ENCODE measurements at regions not wholly inside any gene's neighbourhood (a gene's known extent, or its start where the extent isn't known, plus 50 kb on each side); places are given as distances from the start of the nearest gene placed in this dataset.
A peak's percentile ranks its signal among the peaks of the same experiment; 100 is the strongest.
"Not testable (repeated sequence)": the region's sequence is repeated elsewhere in the genome, so short reads cannot be mapped to it uniquely, and the experiment has no call there.

DNA sequence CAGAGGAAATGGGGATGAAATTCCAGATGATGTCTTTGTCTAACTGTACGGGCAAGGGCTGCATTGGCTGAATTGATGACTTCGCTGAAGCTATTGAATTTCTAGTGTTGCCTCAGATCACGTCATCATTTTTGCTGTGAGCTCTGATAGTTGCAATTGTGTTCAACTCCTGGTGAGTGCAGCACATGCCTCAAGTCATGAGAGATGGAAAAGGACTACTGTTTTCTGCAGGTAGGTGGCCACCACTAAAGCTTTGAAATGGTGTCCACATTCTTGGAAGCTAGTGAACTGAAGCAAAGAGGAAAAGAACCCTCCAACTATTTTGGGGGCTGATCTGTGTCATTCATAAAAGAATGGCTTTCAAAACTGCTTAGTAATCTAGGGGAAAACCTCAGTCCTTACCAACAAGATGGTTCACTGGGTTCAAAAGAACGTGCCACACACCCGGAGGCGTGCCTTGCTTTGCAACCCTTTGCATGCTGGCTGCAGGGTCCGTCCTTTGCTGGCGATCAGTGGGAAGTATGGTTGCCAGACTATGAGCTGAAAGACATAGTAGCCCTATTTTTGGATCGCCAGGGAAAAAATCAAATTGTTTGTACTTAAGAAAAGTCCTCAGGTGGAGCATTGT, 88.1 kb upstream of the STOX2 start:
- no peak for DNase-seq

DNA sequence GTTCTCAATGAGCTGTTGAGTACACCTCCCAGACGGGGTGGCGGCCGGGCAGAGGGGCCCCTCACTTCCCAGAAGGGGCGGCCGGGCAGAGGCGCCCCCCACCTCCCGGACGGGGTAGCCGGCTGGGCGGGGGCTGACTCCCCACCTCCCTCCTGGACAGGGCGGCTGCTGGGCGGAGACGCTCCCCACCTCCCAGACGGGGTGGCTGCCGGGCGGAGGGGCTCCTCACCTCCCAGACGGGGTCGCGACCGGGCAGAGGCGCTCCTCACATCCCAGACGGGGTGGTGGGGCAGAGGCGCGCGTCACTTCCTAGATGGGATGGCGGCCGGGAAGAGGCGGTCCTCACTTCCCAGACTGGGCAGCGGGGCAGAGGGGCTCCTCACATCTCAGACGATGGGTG, 86.5 kb upstream of the STOX2 start:
- not testable (repeated sequence) for DNase-seq

DNA sequence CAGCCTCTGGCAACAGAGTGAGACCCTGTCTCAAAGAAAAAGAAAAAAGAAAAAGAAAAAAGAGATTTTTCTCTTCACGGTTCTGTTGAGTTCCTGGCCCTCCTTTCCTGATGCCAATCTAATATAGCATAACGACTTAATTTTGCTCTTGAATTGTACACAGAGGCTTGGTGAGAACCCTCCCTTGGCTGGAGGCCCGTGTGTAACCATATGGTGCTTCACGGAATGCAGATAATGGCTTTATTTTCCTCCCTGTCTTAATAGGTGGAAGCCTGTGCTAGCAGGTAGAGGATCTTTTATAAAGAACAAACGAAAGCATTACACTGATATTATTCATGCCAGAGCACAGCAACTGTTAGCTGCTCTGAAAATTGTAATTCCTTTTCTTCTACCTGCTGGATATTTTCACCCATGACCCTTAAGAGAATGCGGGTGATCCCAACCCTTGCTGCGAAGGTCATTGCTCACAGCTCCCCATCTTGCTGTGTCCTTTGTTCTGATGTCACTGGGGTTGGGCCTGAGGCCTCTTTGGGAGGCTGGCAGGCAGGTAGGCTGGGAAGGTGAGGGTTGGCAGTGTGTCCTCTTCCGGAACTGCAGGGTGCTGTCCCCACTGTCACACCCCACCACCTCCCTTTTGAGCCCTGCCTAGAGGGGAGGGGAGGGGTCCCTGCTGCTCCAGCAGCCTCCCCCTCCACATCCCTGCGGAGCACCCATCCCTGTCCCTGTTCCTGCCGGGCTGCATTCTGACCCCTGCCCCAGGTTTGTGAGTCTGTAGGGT, 83.8 kb upstream of the STOX2 start:
- no peak for DNase-seq

GRCh38 chr4:183823434-183823833, 81.7 kb upstream of the STOX2 start:
- no peak for DNase-seq

- no peak for DNase-seq
Observed at GRCh38 chr4:183825346-183825745, 79.8 kb upstream of the STOX2 start.

GRCh38 chr4:183826461-183826860, 78.6 kb upstream of the STOX2 start:
- DNase-seq, result no peak

GRCh38 chr4:183828125-183828524, 77.0 kb upstream of the STOX2 start:
- no peak for DNase-seq

- no peak for DNase-seq
Observed at GRCh38 chr4:183828839-183829238, 76.3 kb upstream of the STOX2 start.

DNA sequence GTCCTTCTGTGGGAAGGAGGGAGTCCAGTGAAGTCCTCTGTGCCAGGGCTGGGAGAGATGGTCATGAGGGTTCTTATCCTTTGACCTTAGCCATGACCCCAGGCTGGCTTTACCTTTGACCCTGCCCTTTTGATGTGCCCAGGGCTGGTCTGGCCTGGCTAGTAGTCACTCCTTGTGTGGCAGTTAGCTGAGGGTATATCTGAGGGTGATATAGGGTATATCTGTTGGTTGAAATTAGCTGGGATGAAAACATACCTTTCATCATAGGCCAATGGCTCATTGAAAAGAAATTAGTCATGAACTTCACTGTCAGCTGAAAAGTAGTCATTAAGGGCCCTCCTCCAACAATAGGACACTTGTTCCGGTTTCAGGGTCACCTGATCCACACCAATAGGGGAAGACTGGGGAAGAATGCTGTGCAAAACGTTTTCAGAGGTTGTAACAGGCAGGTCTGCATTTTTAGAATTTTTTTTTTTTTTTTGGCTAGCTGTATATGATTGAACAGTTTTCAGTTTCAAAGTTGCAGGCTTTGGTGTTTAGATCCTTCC, 74.6 kb upstream of the STOX2 start:
- DNase-seq, result no peak

- DNase-seq, result no peak
Observed at GRCh38 chr4:183831026-183831446, 74.1 kb upstream of the STOX2 start.

DNA sequence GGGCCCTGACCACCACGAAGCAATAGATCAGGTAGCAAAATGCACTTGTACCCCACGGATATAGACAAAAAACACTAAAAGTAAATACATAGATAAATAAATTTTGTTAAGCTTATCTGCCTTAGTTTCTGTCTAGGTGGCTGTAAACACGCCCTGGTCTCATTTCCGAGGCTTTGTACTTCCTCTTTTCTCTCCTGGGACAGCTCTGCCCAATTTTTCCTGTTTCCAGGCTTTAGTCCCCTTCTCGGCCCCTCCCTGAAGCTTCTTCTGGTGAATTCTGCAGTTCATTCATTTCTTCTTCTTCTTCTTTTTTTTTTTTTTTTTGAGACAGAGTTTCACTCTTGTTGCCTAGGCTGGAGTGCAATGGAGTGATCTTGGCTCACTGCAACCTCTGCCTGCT, 73.4 kb upstream of the STOX2 start:
- no peak for DNase-seq

GRCh38 chr4:183832776-183833450, 72.2 kb upstream of the STOX2 start:
- DNase-seq, result no peak

DNA sequence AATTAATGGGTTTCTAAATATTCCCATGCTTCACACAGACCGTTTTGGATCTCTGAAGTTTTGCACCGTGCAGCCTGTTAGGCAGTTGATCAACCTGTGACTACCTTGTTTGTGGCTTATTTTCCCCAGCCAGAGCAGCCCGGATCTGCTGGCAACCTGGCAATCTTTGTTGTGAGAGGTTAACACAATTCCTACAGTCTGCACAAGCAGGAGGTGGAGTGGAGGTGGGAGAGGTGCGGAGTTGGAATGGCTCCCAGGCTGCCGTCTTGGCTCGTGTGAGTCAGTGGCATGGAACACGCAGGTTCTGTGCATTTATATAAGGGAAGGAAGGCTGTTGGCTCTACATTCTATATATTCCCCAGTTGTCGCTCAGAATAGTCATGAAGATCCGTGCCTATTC, 70.9 kb upstream of the STOX2 start:
- DNase-seq, result no peak

DNA sequence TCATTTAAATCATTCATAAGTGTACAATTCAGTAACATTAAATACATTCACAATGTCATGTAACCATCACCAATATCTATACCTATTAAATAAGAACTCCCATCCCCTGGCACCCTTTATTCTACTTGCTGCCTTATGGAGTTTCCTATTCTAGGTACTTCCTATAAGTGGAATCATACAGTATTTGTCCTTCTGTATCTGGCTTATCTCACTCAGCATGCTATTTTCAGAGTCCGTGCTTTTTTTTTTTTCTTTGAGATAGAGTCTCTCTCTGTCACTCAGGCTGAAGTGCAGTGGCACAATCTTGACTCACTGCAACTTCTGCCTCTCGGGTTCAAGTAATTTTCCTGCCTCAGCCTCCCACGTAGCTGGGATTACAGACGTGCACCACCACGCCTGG, 67.9 kb upstream of the STOX2 start:
- no peak for DNase-seq

GRCh38 chr4:183838987-183839712, 66.0 kb upstream of the STOX2 start:
- DNase-seq, result no peak

- peak; percentile 38 for DNase-seq
Observed at GRCh38 chr4:183840311-183840710, 64.8 kb upstream of the STOX2 start.

DNA sequence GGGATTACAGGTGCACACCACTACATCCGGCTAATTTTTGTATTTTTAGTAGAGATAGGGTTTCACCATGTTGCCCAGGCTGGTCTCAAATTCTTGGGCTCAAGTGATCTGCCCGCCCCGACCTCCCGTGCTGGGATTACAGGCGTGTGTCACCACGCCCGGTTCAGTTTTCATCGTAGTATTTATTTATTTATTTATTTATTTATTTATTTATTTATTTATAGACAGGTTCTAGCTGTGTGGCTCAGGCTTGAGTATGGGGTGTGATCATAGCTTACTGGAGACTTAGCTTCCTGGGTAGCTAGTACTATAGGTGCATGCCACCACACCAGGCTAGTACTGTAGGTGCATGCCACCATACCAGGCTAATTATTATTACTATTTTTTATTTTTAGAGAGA, 64.1 kb upstream of the STOX2 start:
- DNase-seq, result no peak

GRCh38 chr4:183842129-183842528, 63.0 kb upstream of the STOX2 start:
- DNase-seq, result no peak

- DNase-seq, result no peak
Observed at GRCh38 chr4:183843248-183843671, 61.8 kb upstream of the STOX2 start.

DNA sequence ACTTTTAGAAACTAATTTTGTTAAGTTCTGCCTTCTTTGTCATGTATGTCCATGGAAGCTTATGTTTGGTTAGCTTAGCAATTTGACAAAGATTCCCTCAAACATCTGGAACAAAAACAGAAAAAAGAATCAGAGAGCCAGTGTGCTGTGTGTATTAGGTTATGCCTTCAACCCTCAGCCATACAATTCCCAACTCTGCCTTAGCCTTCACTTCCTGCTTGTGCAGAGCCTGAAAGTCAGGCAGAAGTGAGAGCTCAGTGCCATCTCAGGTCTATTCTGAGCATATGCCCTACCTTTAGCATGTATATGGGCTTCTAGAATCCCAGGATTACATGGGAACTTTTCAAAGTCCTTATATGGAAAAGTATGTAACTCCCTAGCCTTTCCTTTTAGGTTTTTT, 58.2 kb upstream of the STOX2 start:
- DNase-seq, result no peak

DNA sequence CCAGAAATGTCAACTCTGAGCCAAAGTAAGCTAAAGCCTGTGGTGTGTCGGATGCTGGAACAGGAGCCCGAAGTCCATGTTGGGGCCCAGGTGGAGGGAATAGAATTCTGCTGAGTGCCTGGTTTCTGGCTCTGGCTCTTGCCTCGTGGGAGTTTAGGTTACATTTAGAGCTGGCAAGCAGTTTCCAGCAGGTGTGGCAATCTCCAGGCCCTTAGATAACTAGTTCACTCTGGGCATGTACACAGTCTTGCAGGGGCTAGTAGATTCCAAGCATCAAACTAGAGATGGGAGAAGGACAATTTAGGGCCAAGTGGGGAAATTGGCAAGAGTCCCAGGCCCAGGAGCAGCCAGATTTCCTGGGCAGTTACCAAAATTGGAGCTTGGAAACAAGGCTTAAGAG, 56.3 kb upstream of the STOX2 start:
- no peak for DNase-seq

GRCh38 chr4:183852910-183853547, 52.1 kb upstream of the STOX2 start:
- DNase-seq, result no peak

- no peak for DNase-seq
Observed at GRCh38 chr4:183853548-183853940, 51.6 kb upstream of the STOX2 start.

Data from NCI-H2029 (cell line).